ENCODE measurements at regions not wholly inside any gene's neighbourhood (a gene's known extent, or its start where the extent isn't known, plus 50 kb on each side); places are given as distances from the start of the nearest gene placed in this dataset.

DNA sequence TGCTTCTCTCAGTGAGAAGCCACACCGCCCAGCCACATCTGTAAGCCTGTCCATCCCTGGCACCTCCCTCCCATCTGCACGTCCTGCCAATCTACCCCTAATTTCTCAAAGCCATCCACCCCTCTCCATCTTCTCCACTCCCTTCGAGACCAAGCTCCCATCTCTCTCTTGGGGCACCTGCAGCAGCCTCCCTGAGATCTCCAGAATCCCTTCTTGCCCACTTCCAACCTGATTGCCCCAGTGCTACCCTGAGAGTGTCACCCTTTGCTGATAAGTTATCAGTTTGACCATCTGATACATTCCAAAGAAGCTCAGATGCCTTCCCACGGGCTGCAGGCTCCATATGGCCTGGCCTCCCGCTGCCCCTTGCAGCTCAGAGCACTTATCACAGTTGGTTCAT, 496.1 kb downstream of the SHQ1 start:
- TF ChIP-seq, protein P1, sequence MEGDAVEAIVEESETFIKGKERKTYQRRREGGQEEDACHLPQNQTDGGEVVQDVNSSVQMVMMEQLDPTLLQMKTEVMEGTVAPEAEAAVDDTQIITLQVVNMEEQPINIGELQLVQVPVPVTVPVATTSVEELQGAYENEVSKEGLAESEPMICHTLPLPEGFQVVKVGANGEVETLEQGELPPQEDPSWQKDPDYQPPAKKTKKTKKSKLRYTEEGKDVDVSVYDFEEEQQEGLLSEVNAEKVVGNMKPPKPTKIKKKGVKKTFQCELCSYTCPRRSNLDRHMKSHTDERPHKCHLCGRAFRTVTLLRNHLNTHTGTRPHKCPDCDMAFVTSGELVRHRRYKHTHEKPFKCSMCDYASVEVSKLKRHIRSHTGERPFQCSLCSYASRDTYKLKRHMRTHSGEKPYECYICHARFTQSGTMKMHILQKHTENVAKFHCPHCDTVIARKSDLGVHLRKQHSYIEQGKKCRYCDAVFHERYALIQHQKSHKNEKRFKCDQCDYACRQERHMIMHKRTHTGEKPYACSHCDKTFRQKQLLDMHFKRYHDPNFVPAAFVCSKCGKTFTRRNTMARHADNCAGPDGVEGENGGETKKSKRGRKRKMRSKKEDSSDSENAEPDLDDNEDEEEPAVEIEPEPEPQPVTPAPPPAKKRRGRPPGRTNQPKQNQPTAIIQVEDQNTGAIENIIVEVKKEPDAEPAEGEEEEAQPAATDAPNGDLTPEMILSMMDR (IDR thresholded peaks at IDR 0.05 in 4 of 5, conservative IDR thresholded peaks at IDR 0.05 in 1 of 5), result no peak
- TF ChIP-seq POLR2A (IDR thresholded peaks at IDR 0.05), result no peak

Measured in gastrocnemius medialis (tissue), 4 donors.